Thyroid gland (tissue), 4 donors: ENCODE measurements at regions not wholly inside any gene's neighbourhood (a gene's known extent, or its start where the extent isn't known, plus 50 kb on each side); places are given as distances from the start of the nearest gene placed in this dataset.

Source experiments
- POLR2A ChIP-seq, 2 donors: fragments of 450-650 bp; IDR thresholded peaks; one replicate each; pipeline ENCODE4 v1.6.1; 2017; ENCODE audit warnings: antibody characterized with exemption in 2 of 2, mild to moderate bottlenecking in 2 of 2, moderate library complexity in 1 of 2
- TF ChIP-seq, protein P1 (sequence below), 6 experiments: fragments of 200-600 bp in 3 of 6; fragments of 450-650 bp in 3 of 6; sonication (generic) in 3 of 6; IDR thresholded peaks; one replicate each; pipeline ENCODE4 v1.5.1; 2016 to 2019; ENCODE audit warnings: antibody characterized with exemption in 6 of 6, mild to moderate bottlenecking in 2 of 6, inconsistent platforms in 1 of 6, moderate library complexity in 1 of 6

DNA sequence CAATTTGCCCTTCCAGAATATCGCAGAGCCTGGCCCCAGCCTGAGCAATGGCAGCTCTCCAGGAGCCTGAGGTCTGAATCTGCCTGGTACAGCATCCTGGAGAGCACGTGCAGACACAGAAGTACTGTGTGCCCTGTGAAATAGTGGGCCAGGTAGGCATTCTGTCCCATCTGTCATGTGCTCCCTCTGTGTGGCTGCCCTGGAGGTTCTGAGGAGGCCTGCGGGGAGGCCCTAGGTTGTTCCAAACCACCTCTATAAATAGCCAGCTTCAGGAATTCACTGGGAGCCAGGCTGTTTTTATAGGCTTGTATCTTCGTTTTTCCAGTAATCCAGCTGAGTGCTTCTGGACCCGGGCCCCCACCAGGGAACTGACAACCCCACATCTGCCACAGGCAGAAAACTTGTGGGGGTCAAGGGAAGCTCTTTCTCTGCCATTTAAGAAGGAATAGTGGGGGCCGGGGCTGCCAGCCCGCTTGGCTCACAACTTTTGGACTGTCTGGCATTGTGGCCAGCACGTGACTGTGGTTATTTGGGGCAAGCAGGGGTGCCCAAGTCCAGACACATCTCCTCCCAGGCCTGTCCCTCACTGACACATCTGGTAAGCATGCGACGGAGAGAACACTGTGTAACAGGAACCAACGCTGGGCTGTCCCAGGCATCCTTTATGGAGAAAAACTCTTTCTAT is 356.3 kb upstream of the TNRC6C start:
- TF ChIP-seq, protein P1, sequence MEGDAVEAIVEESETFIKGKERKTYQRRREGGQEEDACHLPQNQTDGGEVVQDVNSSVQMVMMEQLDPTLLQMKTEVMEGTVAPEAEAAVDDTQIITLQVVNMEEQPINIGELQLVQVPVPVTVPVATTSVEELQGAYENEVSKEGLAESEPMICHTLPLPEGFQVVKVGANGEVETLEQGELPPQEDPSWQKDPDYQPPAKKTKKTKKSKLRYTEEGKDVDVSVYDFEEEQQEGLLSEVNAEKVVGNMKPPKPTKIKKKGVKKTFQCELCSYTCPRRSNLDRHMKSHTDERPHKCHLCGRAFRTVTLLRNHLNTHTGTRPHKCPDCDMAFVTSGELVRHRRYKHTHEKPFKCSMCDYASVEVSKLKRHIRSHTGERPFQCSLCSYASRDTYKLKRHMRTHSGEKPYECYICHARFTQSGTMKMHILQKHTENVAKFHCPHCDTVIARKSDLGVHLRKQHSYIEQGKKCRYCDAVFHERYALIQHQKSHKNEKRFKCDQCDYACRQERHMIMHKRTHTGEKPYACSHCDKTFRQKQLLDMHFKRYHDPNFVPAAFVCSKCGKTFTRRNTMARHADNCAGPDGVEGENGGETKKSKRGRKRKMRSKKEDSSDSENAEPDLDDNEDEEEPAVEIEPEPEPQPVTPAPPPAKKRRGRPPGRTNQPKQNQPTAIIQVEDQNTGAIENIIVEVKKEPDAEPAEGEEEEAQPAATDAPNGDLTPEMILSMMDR (IDR thresholded peaks at IDR 0.05), result no peak
- no peak for TF ChIP-seq POLR2A (IDR thresholded peaks at IDR 0.05)
